DND-41 (cell line): ENCODE measurements at regions not wholly inside any gene's neighbourhood (a gene's known extent, or its start where the extent isn't known, plus 50 kb on each side); places are given as distances from the start of the nearest gene placed in this dataset.

Experiments
- ATAC-seq: fragments of 200-7000 bp; cut with Tn5 transposase; 3 replicates; pipeline ENCODE4 v1.9.1; 2021; ENCODE audit warnings: low read depth; ENCODE audit not compliant: insufficient read depth
- DNase-seq: peaks from one replicate; pipeline ENCODE4 v3.0.0-alpha.2; 2020
- H2AFZ ChIP-seq: 2 replicates; pipeline ENCODE4 v1.6.0; 2012; ENCODE audit warnings: low read depth, low read length
- H3K27ac ChIP-seq: 2 replicates; pipeline ENCODE4 v1.5.1; 2012; ENCODE audit warnings: low read length, inconsistent platforms
- H3K27me3 ChIP-seq: fragments of 200-600 bp; sonication (generic); 2 replicates; pipeline ENCODE4 v1.6.0; 2012; ENCODE audit warnings: low read length, mild to moderate bottlenecking, inconsistent platforms; ENCODE audit not compliant: insufficient read depth, poor library complexity
- H3K36me3 ChIP-seq: 2 replicates; pipeline ENCODE4 v1.5.1; 2012; ENCODE audit warnings: low read length, inconsistent platforms; ENCODE audit not compliant: insufficient read depth
- H3K4me1 ChIP-seq: 2 replicates; pipeline ENCODE4 v1.5.1; 2012; ENCODE audit warnings: mild to moderate bottlenecking, low read length; ENCODE audit not compliant: insufficient read depth
- H3K4me2 ChIP-seq: 2 replicates; pipeline ENCODE4 v1.6.0; 2012; ENCODE audit warnings: mild to moderate bottlenecking, moderate library complexity, low read length, inconsistent platforms; ENCODE audit not compliant: insufficient read depth
- H3K4me3 ChIP-seq, 2 experiments: fragments of 200-600 bp in 1 of 2; shearing (Covaris generic) in 1 of 2; 2 replicates each; pipeline ENCODE4 v1.5.1; 2012 to 2016; ENCODE audit warnings: inconsistent platforms in 2 of 2, low read length in 2 of 2, mild to moderate bottlenecking in 2 of 2, low read depth in 1 of 2, moderate library complexity in 1 of 2
- H3K79me2 ChIP-seq: 2 replicates; pipeline ENCODE4 v1.6.0; 2012; ENCODE audit warnings: low read length, inconsistent platforms; ENCODE audit not compliant: insufficient read depth
- H3K9ac ChIP-seq: 2 replicates; pipeline ENCODE4 v1.6.0; 2012; ENCODE audit warnings: low read depth, mild to moderate bottlenecking, inconsistent platforms, low read length, moderate library complexity
- H3K9me3 ChIP-seq: 2 replicates; pipeline ENCODE4 v1.5.1; 2012; ENCODE audit warnings: low read length, moderate library complexity, mild to moderate bottlenecking, inconsistent platforms; ENCODE audit not compliant: insufficient read depth, severe bottlenecking
- H4K20me1 ChIP-seq: 2 replicates; pipeline ENCODE4 v1.6.0; 2012; ENCODE audit warnings: low read length; ENCODE audit not compliant: insufficient read depth
- EZH2 ChIP-seq: IDR thresholded peaks from 3 replicates; pipeline ENCODE4 v1.6.1; 2012; ENCODE audit warnings: borderline replicate concordance, low read depth, mild to moderate bottlenecking, moderate library complexity, low read length, inconsistent platforms; ENCODE audit not compliant: severe bottlenecking
- TF ChIP-seq, protein P1 (sequence below): IDR thresholded peaks from 2 replicates; pipeline ENCODE4 v1.5.1; 2012; ENCODE audit warnings: borderline replicate concordance, low read length, moderate library complexity, mild to moderate bottlenecking; ENCODE audit not compliant: poor library complexity, severe bottlenecking; ENCODE audit errors: extremely low read depth

DNA sequence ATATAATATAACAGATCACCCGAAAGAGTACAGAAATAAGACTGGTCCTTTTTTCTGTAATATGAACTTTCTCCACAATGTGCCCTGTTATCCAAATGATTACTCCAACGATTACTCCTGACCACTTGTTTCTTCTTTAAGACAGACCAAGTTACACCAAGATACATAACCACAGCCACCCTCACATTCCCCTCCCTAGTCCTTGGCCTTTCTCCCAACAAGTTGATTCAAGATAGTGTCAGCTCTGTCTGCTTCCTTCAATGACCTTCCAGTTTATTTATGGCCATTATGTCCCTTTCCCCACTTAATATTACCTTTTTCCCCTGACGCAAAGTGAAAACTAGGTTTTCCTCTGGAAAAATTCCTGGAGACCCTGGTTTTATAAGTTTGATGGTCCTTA is 397.2 kb downstream of the FAM47B start:
- no peaks in the 10 kb centered on the region for H3K9me3 ChIP-seq
- H3K79me2 ChIP-seq: no peaks in the 10 kb centered on the region
- no peak overlapping the region for H3K4me3 ChIP-seq
- no peak overlapping the region for H3K27ac ChIP-seq
- ATAC-seq (no peak), DNase-seq (no peak)
- TF ChIP-seq, protein P1, sequence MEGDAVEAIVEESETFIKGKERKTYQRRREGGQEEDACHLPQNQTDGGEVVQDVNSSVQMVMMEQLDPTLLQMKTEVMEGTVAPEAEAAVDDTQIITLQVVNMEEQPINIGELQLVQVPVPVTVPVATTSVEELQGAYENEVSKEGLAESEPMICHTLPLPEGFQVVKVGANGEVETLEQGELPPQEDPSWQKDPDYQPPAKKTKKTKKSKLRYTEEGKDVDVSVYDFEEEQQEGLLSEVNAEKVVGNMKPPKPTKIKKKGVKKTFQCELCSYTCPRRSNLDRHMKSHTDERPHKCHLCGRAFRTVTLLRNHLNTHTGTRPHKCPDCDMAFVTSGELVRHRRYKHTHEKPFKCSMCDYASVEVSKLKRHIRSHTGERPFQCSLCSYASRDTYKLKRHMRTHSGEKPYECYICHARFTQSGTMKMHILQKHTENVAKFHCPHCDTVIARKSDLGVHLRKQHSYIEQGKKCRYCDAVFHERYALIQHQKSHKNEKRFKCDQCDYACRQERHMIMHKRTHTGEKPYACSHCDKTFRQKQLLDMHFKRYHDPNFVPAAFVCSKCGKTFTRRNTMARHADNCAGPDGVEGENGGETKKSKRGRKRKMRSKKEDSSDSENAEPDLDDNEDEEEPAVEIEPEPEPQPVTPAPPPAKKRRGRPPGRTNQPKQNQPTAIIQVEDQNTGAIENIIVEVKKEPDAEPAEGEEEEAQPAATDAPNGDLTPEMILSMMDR: no peak
- TF ChIP-seq EZH2: no peak
- H3K36me3 ChIP-seq: no peaks in the 10 kb centered on the region
- H3K4me1 ChIP-seq: no peaks in the 10 kb centered on the region
- no peak overlapping the region for H3K9ac ChIP-seq
- H2AFZ ChIP-seq: no peak overlapping the region
- H3K4me2 ChIP-seq: no peak overlapping the region
- H3K27me3 ChIP-seq: no peaks in the 10 kb centered on the region
- H4K20me1 ChIP-seq: no peaks in the 10 kb centered on the region

DNA sequence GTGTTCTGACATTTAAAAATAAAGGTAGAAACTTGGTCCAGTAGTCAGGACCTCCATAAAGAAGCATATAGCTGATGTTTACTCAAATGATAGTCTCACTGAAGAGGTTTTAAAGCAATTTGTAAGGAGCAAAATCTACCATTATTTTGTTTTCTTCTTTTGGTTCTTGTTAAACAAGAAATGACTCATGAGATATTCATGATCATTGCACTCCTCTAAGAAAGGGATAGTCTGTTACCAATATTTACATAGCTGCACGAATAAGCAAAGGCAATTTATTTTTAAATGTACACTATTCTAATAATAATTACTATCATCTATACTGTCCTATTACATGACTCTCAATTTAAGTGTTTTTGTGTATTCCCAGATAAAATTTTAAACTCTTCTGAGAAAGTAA is 397.9 kb downstream of the FAM47B start:
- no peak overlapping the region for H3K4me2 ChIP-seq
- no peaks in the 10 kb centered on the region for H3K27me3 ChIP-seq
- no peak for ATAC-seq
- H3K27ac ChIP-seq: no peak overlapping the region
- no peak overlapping the region for H2AFZ ChIP-seq
- H3K9me3 ChIP-seq: no peaks in the 10 kb centered on the region
- no peaks in the 10 kb centered on the region for H3K79me2 ChIP-seq
- no peaks in the 10 kb centered on the region for H3K4me1 ChIP-seq
- no peak for DNase-seq
- TF ChIP-seq EZH2: no peak
- TF ChIP-seq, protein P1: no peak
- no peak overlapping the region for H3K4me3 ChIP-seq
- no peak overlapping the region for H3K9ac ChIP-seq
- no peaks in the 10 kb centered on the region for H4K20me1 ChIP-seq
- no peaks in the 10 kb centered on the region for H3K36me3 ChIP-seq

DNA sequence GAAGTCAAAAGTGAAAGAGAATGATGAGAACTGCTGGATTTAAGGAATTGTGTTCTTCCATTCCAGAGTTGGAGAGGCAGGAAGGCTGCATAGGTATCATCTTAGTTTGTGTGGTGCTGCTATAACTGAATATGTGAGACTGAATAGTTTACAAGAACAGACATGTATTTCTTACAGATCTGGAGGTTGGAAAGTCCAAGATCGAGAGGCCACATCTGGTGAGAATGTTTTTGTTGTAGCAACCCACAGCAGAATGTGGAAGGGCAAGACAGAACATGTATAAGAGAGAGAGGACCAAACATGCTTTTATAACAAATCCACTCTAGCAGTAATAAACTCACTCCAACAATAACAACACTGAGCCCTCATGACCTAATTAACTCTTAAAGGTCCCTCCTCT is 408.6 kb downstream of the FAM47B start:
- no peak overlapping the region for H3K27ac ChIP-seq
- no peaks in the 10 kb centered on the region for H3K9me3 ChIP-seq
- ATAC-seq (no peak), DNase-seq (no peak)
- H4K20me1 ChIP-seq: no peaks in the 10 kb centered on the region
- H3K4me2 ChIP-seq: no peak overlapping the region
- no peaks in the 10 kb centered on the region for H3K4me1 ChIP-seq
- no peaks in the 10 kb centered on the region for H3K27me3 ChIP-seq
- TF ChIP-seq, protein P1: no peak
- no peak for TF ChIP-seq EZH2
- no peaks in the 10 kb centered on the region for H3K36me3 ChIP-seq
- no peak overlapping the region for H3K4me3 ChIP-seq
- H3K79me2 ChIP-seq: no peaks in the 10 kb centered on the region
- H3K9ac ChIP-seq: no peak overlapping the region
- no peak overlapping the region for H2AFZ ChIP-seq

DNA sequence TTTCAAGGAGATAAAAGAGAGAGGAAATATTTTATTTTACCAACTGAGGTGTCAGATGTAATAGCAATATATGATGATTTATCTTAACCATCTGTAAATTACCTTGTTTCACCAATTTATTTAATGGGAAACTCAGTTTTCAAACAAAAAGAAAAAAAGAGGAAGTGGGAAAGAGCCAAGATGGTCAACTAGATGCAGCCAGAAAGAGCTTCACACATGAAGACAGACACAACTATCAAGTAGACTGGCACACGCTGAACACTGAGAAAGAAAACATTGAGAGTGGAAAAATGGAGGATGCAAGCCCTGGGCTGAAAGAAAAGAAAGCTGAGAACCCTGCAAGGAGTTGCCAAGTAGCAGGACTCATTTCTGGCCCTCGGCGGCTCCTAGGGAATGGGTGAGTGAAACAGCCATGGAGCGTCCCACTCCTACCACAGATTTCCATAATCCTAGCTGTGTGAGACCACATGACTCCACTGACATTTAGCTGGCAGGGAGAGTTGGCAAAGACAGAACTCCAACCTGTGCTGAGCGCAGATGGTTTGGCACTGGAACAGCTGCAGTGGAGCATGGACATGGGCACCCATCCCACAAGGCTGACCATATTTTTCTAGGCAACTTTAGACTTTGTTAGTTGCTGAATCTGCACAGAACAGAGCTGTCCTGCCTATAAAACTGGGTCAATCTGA is 409.3 kb downstream of the FAM47B start:
- no peak for DNase-seq
- Histone ChIP-seq H3K36me3 (no peaks in the 10 kb centered on the region), H3K79me2 (no peaks in the 10 kb centered on the region), H3K27ac (no peak overlapping the region), H2AFZ (no peak overlapping the region), H3K4me1 (no peaks in the 10 kb centered on the region), H3K9me3 (no peaks in the 10 kb centered on the region), H3K9ac (no peak overlapping the region), H3K27me3 (no peaks in the 10 kb centered on the region), H3K4me3 (no peak overlapping the region), H4K20me1 (no peaks in the 10 kb centered on the region), H3K4me2 (no peak overlapping the region)
- ATAC-seq: no peak
- TF ChIP-seq EZH2: no peak
- TF ChIP-seq, protein P1: no peak
